ENCODE measurements at regions not wholly inside any gene's neighbourhood (a gene's known extent, or its start where the extent isn't known, plus 50 kb on each side); places are given as distances from the start of the nearest gene placed in this dataset.

DNA sequence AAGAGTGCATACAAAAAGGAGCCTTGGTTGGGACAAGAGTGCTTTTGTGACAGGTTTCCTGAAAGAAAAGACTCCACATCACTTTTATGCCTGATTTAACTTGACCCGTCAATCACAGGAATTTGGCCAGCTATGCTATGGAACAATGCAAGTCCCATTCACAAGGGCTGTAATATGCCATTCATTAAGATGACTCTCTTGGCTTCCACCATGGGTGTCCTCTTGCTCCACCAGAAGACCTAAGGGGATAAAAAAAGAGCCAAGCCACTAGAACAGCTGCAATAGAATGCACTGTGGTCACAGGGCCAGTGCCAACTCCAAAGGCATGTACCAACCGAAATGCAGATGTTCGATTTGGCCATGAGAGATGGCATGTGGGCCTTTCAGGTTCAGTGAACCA lies 480.1 kb upstream of the MPDZ start (continued):
- TF ChIP-seq, protein P1, sequence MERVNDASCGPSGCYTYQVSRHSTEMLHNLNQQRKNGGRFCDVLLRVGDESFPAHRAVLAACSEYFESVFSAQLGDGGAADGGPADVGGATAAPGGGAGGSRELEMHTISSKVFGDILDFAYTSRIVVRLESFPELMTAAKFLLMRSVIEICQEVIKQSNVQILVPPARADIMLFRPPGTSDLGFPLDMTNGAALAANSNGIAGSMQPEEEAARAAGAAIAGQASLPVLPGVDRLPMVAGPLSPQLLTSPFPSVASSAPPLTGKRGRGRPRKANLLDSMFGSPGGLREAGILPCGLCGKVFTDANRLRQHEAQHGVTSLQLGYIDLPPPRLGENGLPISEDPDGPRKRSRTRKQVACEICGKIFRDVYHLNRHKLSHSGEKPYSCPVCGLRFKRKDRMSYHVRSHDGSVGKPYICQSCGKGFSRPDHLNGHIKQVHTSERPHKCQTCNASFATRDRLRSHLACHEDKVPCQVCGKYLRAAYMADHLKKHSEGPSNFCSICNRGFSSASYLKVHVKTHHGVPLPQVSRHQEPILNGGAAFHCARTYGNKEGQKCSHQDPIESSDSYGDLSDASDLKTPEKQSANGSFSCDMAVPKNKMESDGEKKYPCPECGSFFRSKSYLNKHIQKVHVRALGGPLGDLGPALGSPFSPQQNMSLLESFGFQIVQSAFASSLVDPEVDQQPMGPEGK (CRISPR knock-in tag; IDR thresholded peaks at IDR 0.05; ENCODE audit: borderline replicate concordance): no peak
- TF ChIP-seq ZNF8 (CRISPR knock-in tag; IDR thresholded peaks at IDR 0.05): no peak

DNA sequence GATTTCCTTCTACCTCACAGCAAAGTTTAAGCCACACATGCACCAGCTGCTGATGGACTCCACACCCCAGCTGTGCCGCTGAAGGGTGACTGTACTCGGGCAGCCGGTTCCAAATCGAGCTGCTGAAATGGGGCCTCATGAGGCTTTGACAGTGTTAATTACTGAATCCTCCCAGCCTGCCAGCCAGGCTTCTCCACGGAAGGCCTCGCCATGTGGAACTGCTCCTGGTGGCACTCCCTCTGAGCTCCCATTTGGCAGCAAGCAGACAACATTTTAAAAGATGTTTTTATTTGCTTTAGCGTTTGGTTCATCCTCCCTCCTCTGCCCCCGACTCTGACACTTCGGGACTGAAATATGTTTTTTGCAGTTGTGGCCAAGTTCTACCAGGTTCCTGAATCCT lies 479.4 kb upstream of the MPDZ start:
- TF ChIP-seq SNAI2 (CRISPR knock-in tag; IDR thresholded peaks at IDR 0.05) (no peak), GLIS3 (CRISPR knock-in tag; IDR thresholded peaks at IDR 0.05) (no peak), ISL1 (CRISPR knock-in tag; IDR thresholded peaks at IDR 0.05) (no peak), OSR1 (CRISPR knock-in tag; IDR thresholded peaks at IDR 0.05) (no peak), BACH2 (CRISPR knock-in tag; IDR thresholded peaks at IDR 0.05; ENCODE audit: borderline replicate concordance) (no peak), TCF4 (CRISPR knock-in tag; IDR thresholded peaks at IDR 0.05; ENCODE audit: borderline replicate concordance) (no peak), TOX (CRISPR knock-in tag; IDR thresholded peaks at IDR 0.05; ENCODE audit: borderline replicate concordance) (no peak), ZFP3 (CRISPR knock-in tag; IDR thresholded peaks at IDR 0.05) (no peak), ZFP30 (CRISPR knock-in tag; IDR thresholded peaks at IDR 0.05) (no peak), RARB (CRISPR knock-in tag; IDR thresholded peaks at IDR 0.05) (no peak), ESRRG (CRISPR knock-in tag; IDR thresholded peaks at IDR 0.05) (no peak), ZNF565 (CRISPR knock-in tag; conservative IDR thresholded peaks at IDR 0.05; ENCODE audit: low read depth) (no peak), ARNTL (CRISPR knock-in tag; IDR thresholded peaks at IDR 0.05; ENCODE audit: borderline replicate concordance, low read depth) (no peak), ZC3H10 (CRISPR knock-in tag; IDR thresholded peaks at IDR 0.05) (no peak), ZNF70 (CRISPR knock-in tag; IDR thresholded peaks at IDR 0.05) (no peak)
- TF ChIP-seq, protein P2, sequence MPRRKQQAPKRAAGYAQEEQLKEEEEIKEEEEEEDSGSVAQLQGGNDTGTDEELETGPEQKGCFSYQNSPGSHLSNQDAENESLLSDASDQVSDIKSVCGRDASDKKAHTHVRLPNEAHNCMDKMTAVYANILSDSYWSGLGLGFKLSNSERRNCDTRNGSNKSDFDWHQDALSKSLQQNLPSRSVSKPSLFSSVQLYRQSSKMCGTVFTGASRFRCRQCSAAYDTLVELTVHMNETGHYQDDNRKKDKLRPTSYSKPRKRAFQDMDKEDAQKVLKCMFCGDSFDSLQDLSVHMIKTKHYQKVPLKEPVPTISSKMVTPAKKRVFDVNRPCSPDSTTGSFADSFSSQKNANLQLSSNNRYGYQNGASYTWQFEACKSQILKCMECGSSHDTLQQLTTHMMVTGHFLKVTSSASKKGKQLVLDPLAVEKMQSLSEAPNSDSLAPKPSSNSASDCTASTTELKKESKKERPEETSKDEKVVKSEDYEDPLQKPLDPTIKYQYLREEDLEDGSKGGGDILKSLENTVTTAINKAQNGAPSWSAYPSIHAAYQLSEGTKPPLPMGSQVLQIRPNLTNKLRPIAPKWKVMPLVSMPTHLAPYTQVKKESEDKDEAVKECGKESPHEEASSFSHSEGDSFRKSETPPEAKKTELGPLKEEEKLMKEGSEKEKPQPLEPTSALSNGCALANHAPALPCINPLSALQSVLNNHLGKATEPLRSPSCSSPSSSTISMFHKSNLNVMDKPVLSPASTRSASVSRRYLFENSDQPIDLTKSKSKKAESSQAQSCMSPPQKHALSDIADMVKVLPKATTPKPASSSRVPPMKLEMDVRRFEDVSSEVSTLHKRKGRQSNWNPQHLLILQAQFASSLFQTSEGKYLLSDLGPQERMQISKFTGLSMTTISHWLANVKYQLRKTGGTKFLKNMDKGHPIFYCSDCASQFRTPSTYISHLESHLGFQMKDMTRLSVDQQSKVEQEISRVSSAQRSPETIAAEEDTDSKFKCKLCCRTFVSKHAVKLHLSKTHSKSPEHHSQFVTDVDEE (CRISPR knock-in tag; IDR thresholded peaks at IDR 0.05): no peak
- TF ChIP-seq, protein P3, sequence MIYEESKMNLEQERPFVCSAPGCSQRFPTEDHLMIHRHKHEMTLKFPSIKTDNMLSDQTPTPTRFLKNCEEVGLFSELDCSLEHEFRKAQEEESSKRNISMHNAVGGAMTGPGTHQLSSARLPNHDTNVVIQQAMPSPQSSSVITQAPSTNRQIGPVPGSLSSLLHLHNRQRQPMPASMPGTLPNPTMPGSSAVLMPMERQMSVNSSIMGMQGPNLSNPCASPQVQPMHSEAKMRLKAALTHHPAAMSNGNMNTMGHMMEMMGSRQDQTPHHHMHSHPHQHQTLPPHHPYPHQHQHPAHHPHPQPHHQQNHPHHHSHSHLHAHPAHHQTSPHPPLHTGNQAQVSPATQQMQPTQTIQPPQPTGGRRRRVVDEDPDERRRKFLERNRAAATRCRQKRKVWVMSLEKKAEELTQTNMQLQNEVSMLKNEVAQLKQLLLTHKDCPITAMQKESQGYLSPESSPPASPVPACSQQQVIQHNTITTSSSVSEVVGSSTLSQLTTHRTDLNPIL (CRISPR knock-in tag; IDR thresholded peaks at IDR 0.05; ENCODE audit: low read depth): no peak
- TF ChIP-seq, protein P4, sequence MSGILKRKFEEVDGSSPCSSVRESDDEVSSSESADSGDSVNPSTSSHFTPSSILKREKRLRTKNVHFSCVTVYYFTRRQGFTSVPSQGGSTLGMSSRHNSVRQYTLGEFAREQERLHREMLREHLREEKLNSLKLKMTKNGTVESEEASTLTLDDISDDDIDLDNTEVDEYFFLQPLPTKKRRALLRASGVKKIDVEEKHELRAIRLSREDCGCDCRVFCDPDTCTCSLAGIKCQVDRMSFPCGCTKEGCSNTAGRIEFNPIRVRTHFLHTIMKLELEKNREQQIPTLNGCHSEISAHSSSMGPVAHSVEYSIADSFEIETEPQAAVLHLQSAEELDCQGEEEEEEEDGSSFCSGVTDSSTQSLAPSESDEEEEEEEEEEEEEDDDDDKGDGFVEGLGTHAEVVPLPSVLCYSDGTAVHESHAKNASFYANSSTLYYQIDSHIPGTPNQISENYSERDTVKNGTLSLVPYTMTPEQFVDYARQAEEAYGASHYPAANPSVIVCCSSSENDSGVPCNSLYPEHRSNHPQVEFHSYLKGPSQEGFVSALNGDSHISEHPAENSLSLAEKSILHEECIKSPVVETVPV (CRISPR knock-in tag; IDR thresholded peaks at IDR 0.05): no peak
- TF ChIP-seq, protein P1 (CRISPR knock-in tag; IDR thresholded peaks at IDR 0.05; ENCODE audit: borderline replicate concordance): no peak
- TF ChIP-seq, protein P5, sequence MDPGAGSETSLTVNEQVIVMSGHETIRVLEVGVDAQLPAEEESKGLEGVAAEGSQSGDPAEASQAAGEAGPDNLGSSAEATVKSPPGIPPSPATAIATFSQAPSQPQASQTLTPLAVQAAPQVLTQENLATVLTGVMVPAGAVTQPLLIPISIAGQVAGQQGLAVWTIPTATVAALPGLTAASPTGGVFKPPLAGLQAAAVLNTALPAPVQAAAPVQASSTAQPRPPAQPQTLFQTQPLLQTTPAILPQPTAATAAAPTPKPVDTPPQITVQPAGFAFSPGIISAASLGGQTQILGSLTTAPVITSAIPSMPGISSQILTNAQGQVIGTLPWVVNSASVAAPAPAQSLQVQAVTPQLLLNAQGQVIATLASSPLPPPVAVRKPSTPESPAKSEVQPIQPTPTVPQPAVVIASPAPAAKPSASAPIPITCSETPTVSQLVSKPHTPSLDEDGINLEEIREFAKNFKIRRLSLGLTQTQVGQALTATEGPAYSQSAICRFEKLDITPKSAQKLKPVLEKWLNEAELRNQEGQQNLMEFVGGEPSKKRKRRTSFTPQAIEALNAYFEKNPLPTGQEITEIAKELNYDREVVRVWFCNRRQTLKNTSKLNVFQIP (CRISPR knock-in tag; IDR thresholded peaks at IDR 0.05; ENCODE audit: borderline replicate concordance, low read depth): no peak
- ATAC-seq: no peak

Data from SK-N-SH treated with all-trans-retinoic acid at 6 μM for 48 hours (cell line).